IMR-90 (cell line): ENCODE measurements at regions not wholly inside any gene's neighbourhood (a gene's known extent, or its start where the extent isn't known, plus 50 kb on each side); places are given as distances from the start of the nearest gene placed in this dataset.

ENCODE experiments used
- ATAC-seq: fragments of 200-7000 bp; cut with Tn5 transposase; 2 replicates; pipeline ENCODE4 v1.9.1; 2020; ENCODE audit warnings: low read depth, mild to moderate bottlenecking, moderate library complexity
- BruUV-seq: library from RNA; stranded (reverse); fragments of 400-500 nt; replicated peaks from 2 replicates; lab custom pipeline; 2021; lab: Mats Ljungman, UMichigan
- CTCF ChIA-PET: fragments of 300-600 bp; formaldehyde crosslinking; extraction: SDS; loops from one replicate; lab custom pipeline; 2021; ENCODE audit warnings: antibody characterized with exemption; lab: Yijun Ruan, JAX
- POLR2A ChIA-PET: fragments of 300-600 bp; sonication (Branson Sonifier 250); formaldehyde crosslinking; loops from one replicate; lab custom pipeline; 2022; ENCODE audit warnings: antibody characterized with exemption; ENCODE audit not compliant: unreplicated experiment; lab: Charles Lee
- DNase-seq: peaks from one replicate; pipeline ENCODE4 v3.0.0; 2013
- H2AFZ ChIP-seq: replicated peaks from 2 replicates; pipeline ENCODE3; 2013; ENCODE audit warnings: low read length, mild to moderate bottlenecking; ENCODE audit not compliant: poor library complexity
- H2AK5ac ChIP-seq: 2 replicates; pipeline ENCODE4 v1.6.1; 2013; ENCODE audit warnings: low read depth, low read length, inconsistent platforms
- H2AK9ac ChIP-seq: replicated peaks from 2 replicates; pipeline ENCODE3; 2013; ENCODE audit warnings: mild to moderate bottlenecking, low read depth, low read length, moderate library complexity; ENCODE audit not compliant: poor library complexity
- H2BK120ac ChIP-seq: 2 replicates; pipeline ENCODE4 v1.6.1; 2013; ENCODE audit warnings: low read depth, low read length, inconsistent platforms
- H2BK15ac ChIP-seq: 3 replicates; pipeline ENCODE4 v1.6.1; 2013; ENCODE audit warnings: low read depth, low read length, inconsistent platforms
- H2BK20ac ChIP-seq: 2 replicates; pipeline ENCODE4 v1.6.1; 2013; ENCODE audit warnings: low read depth, mild to moderate bottlenecking, inconsistent platforms, low read length, moderate library complexity
- H2BK5ac ChIP-seq: 2 replicates; pipeline ENCODE4 v1.6.1; 2013; ENCODE audit warnings: mild to moderate bottlenecking, low read depth, low read length, inconsistent platforms; ENCODE audit not compliant: poor library complexity, severe bottlenecking
- H3K14ac ChIP-seq: replicated peaks from 2 replicates; pipeline ENCODE4 v1.6.1; 2013; ENCODE audit warnings: low read depth, low read length, inconsistent platforms
- H3K18ac ChIP-seq: 2 replicates; pipeline ENCODE4 v1.6.1; 2013; ENCODE audit warnings: low read depth, low read length, control low read depth
- H3K23ac ChIP-seq: 2 replicates; pipeline ENCODE4 v1.6.1; 2013; ENCODE audit warnings: low read depth, low read length, inconsistent platforms
- H3K27ac ChIP-seq: 2 replicates; pipeline ENCODE4 v1.5.1; 2013; ENCODE audit warnings: mild to moderate bottlenecking, control low read depth, low read length; ENCODE audit not compliant: insufficient read depth
- H3K27me3 ChIP-seq: 2 replicates; pipeline ENCODE4 v1.6.1; 2013; ENCODE audit warnings: low read length; ENCODE audit not compliant: control insufficient read depth, insufficient read depth
- H3K36me3 ChIP-seq: 2 replicates; pipeline ENCODE4 v1.6.1; 2013; ENCODE audit warnings: low read length, mixed read lengths; ENCODE audit not compliant: control insufficient read depth, insufficient read depth
- H3K4ac ChIP-seq: 2 replicates; pipeline ENCODE4 v1.6.1; 2013; ENCODE audit warnings: low read depth, low read length, inconsistent platforms
- H3K4me1 ChIP-seq: 2 replicates; pipeline ENCODE4 v1.6.1; 2013; ENCODE audit warnings: low read length, mixed read lengths; ENCODE audit not compliant: control insufficient read depth, insufficient read depth
- H3K4me2 ChIP-seq: 2 replicates; pipeline ENCODE4 v1.6.1; 2013; ENCODE audit warnings: low read depth, mild to moderate bottlenecking, control low read depth, low read length, moderate library complexity
- H3K4me3 ChIP-seq: 2 replicates; pipeline ENCODE4 v1.5.1; 2013; ENCODE audit warnings: low read depth, mild to moderate bottlenecking, control low read depth, low read length, moderate library complexity; ENCODE audit not compliant: insufficient read depth
- H3K56ac ChIP-seq: 2 replicates; pipeline ENCODE4 v1.6.1; 2013; ENCODE audit warnings: low read length, inconsistent platforms; ENCODE audit not compliant: insufficient read depth; ENCODE audit errors: extremely low read depth
- H3K79me1 ChIP-seq, 2 experiments: 2 replicates each; pipeline ENCODE4 v1.6.1; 2013; ENCODE audit warnings: low read length in 2 of 2, inconsistent platforms in 1 of 2, low read depth in 1 of 2
- H3K9ac ChIP-seq: 2 replicates; pipeline ENCODE4 v1.6.1; 2013; ENCODE audit warnings: low read depth, low read length, control low read depth
- H3K9me1 ChIP-seq: 2 replicates; pipeline ENCODE4 v1.6.1; 2013; ENCODE audit warnings: low read length, inconsistent platforms; ENCODE audit not compliant: insufficient read depth
- H3K9me3 ChIP-seq: 2 replicates; pipeline ENCODE4 v1.6.1; 2013; ENCODE audit warnings: low read length; ENCODE audit not compliant: control insufficient read depth, insufficient read depth
- H4K20me1 ChIP-seq: 2 replicates; pipeline ENCODE4 v1.6.1; 2013; ENCODE audit warnings: low read length, inconsistent platforms; ENCODE audit not compliant: insufficient read depth
- H4K5ac ChIP-seq: 2 replicates; pipeline ENCODE4 v1.6.1; 2013; ENCODE audit warnings: mild to moderate bottlenecking, low read depth, low read length, control low read depth
- H4K8ac ChIP-seq, 2 experiments: 2 replicates each; pipeline ENCODE4 v1.6.1; 2013; ENCODE audit warnings: low read depth in 2 of 2, low read length in 2 of 2, control low read depth in 1 of 2, inconsistent platforms in 1 of 2
- H4K91ac ChIP-seq: 2 replicates; pipeline ENCODE4 v1.6.1; 2013; ENCODE audit warnings: low read depth, low read length, inconsistent platforms; ENCODE audit not compliant: insufficient read depth
- BHLHE40 ChIP-seq: fragments of 150-350 bp; IDR thresholded peaks from 2 replicates; pipeline ENCODE4 v1.6.1; 2016; ENCODE audit warnings: mild to moderate bottlenecking, low read depth, low read length
- CEBPB ChIP-seq: IDR thresholded peaks from 2 replicates; pipeline ENCODE4 v1.6.1; 2012; ENCODE audit warnings: low read depth, low read length, improper control_type of control experiment
- CHD1 ChIP-seq: IDR thresholded peaks from 2 replicates; pipeline ENCODE4 v1.6.1; 2012; ENCODE audit warnings: low read depth, low read length, improper control_type of control experiment
- FOS ChIP-seq: fragments of 150-350 bp; IDR thresholded peaks from 2 replicates; pipeline ENCODE4 v1.6.1; 2016; ENCODE audit warnings: low read depth, low read length
- MAFK ChIP-seq: IDR thresholded peaks from 2 replicates; pipeline ENCODE4 v1.6.1; 2012; ENCODE audit warnings: low read depth, low read length, improper control_type of control experiment
- MAZ ChIP-seq: IDR thresholded peaks from 2 replicates; pipeline ENCODE4 v1.6.1; 2012; ENCODE audit warnings: low read depth, mild to moderate bottlenecking, low read length, improper control_type of control experiment, moderate library complexity, borderline replicate concordance
- MXI1 ChIP-seq: IDR thresholded peaks from 2 replicates; pipeline ENCODE4 v1.6.1; 2012; ENCODE audit warnings: low read depth, mild to moderate bottlenecking, low read length, moderate library complexity, borderline replicate concordance
- NFE2L2 ChIP-seq: fragments of 150-350 bp; IDR thresholded peaks from 2 replicates; pipeline ENCODE4 v1.6.1; 2016; ENCODE audit warnings: low read depth, mild to moderate bottlenecking, low read length
- POLR2A ChIP-seq: IDR thresholded peaks from 2 replicates; pipeline ENCODE4 v1.6.1; 2012; ENCODE audit warnings: mild to moderate bottlenecking, low read depth, low read length
- RCOR1 ChIP-seq: IDR thresholded peaks from 2 replicates; pipeline ENCODE4 v1.6.1; 2012; ENCODE audit warnings: mild to moderate bottlenecking, low read length, improper control_type of control experiment; ENCODE audit not compliant: insufficient replicate concordance
- RFX5 ChIP-seq: IDR thresholded peaks from 2 replicates; pipeline ENCODE4 v1.8.0; 2012; ENCODE audit warnings: low read depth, mild to moderate bottlenecking, low read length, moderate library complexity
- SMC3 ChIP-seq: fragments of 150-350 bp; IDR thresholded peaks from 2 replicates; pipeline ENCODE4 v1.6.1; 2016; ENCODE audit warnings: low read depth, mild to moderate bottlenecking, antibody characterized with exemption, low read length, moderate library complexity
- WGBS, 2 experiments: methylation state at CpG; one replicate each; pipeline versions ENCODE4 v1.1.5 to v1.1.7; 2013; ENCODE audit warnings: missing lambda C conversion rate in 2 of 2; ENCODE audit not compliant: insufficient read length in 1 of 2; ENCODE audit errors: extremely low coverage in 2 of 2; 5-methylcytosine and 5-hydroxymethylcytosine counted together
- dilution Hi-C: fragments of 300-500 bp; cut with HindIII; formaldehyde crosslinking; loops from one replicate; pipeline ENCODE4 v1.14.3; 2018; ENCODE audit warnings: low sequenced_read_pairs; ENCODE audit not compliant: unreplicated experiment
- in situ Hi-C: fragments of 300-500 bp; cut with MboI; formaldehyde crosslinking; loops from 3 replicates; pipeline ENCODE4 v1.14.3; 2019; ENCODE audit warnings: low sequenced_read_pairs, inconsistent platforms, mixed read lengths
- intact Hi-C: fragments of 100-400 bp; cut with micrococcal nuclease; formaldehyde crosslinking; loops from 2 replicates; pipeline ENCODE4 v1.10.0; 2022
- TF ChIP-seq, protein P1 (sequence below): conservative IDR thresholded peaks from 2 replicates; pipeline ENCODE4 v1.5.1; 2012; ENCODE audit warnings: mild to moderate bottlenecking, low read depth, low read length, improper control_type of control experiment
- TF ChIP-seq, protein P2 (sequence below): fragments of 150-350 bp; IDR thresholded peaks from 2 replicates; pipeline ENCODE4 v1.6.1; 2016; ENCODE audit warnings: low read depth, mild to moderate bottlenecking, low read length, moderate library complexity, borderline replicate concordance
- TF ChIP-seq, protein P3 (sequence below): fragments of 150-350 bp; IDR thresholded peaks from 2 replicates; pipeline ENCODE4 v1.6.1; 2017; ENCODE audit warnings: mild to moderate bottlenecking, antibody characterized with exemption, low read length, low read depth

DNA sequence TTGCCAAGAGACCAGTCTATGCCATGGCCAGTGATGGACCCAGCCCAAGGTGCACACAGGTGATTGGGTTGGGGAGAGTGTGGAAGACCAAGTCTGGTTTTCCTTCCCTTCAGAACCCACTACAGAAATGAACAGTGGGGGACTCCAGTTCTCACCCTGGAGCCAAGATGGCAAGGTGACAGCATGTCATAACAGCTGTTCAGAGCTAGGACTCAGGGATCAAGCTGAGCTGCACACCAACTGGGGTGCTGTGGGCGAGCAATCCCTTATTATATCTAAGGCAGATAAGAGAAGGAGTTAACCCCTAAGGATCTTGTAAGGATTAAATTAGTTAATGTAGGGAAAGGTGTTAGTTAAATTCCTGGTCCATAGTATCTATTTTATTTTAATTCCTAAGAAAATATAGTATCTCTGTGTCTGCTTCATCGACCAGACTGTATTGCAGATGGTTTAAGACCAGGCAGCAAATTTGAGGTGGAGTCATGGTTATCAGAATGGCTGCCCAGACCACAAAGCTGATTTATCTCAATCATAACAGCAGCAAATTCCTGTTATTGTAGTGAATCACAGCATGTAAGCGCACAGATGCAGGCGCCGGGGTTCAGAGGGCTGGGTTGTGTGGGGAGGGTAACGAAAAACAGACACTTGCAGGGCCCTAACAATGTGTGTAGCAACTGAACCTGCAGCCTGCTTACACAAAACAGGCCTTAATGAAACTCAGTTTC is 208.7 kb upstream of the ZNF32 start:
- POLR2A ChIA-PET = no interaction called here
- Histone ChIP-seq H4K8ac (peak overlapping the region; percentile 26 to 61; a peak in 3 of 4 replicates), H2AFZ (no peak overlapping the region), H3K4me3 (no peak overlapping the region), H2BK5ac (peak overlapping the region; percentile 78), H3K9ac (no peak overlapping the region), H2BK15ac (peak overlapping the region; percentile 85; the same call in 2 of the 3 replicates), H3K9me3 (no peaks in the 10 kb centered on the region), H2AK9ac (peak overlapping the region; percentile 79), H3K14ac (peak overlapping the region; percentile 66; the same call in 1 of the 2 replicates), H3K4ac (peak overlapping the region; percentile 90), H3K79me1 (no peaks in the 10 kb centered on the region), H2BK120ac (peak overlapping the region; percentile 89), H3K4me2 (no peak overlapping the region; the same call in 1 of the 2 replicates), H2BK20ac (peak overlapping the region; percentile 83), H3K36me3 (no peaks in the 10 kb centered on the region), H4K20me1 (no peaks in the 10 kb centered on the region), H3K9me1 (peaks cover 4% of the 10 kb centered on the region; the same call in 1 of the 2 replicates), H3K27me3 (no peaks in the 10 kb centered on the region), H4K91ac (peak overlapping the region; percentile 90), H3K27ac (peak overlapping the region; percentile 41), H3K23ac (peak overlapping the region; percentile 39), H3K4me1 (peaks cover 6% of the 10 kb centered on the region), H3K18ac (peak overlapping the region; percentile 48), H3K56ac (no peak overlapping the region), H2AK5ac (peak overlapping the region; percentile 93), H4K5ac (peak overlapping the region; percentile 44; the same call in 1 of the 2 replicates)
- no CpG with 5 or more reads among the region's 6 CpGs for WGBS, 2 experiments
- peak; percentile 95 for DNase-seq
- dilution Hi-C loops (no loop called here), intact Hi-C loops (no loop called here), in situ Hi-C loops (no loop called here)
- peak; percentile 84 for ATAC-seq
- BruUV-seq = no TSS peak
- CTCF ChIA-PET = no interaction called here
- TF ChIP-seq FOS = peak; percentile 88
- TF ChIP-seq NFE2L2 = no peak
- TF ChIP-seq POLR2A = no peak
- no peak for TF ChIP-seq MXI1
- no peak for TF ChIP-seq RFX5
- no peak for TF ChIP-seq CHD1
- peak; percentile 96 for TF ChIP-seq RCOR1
- peak; percentile 77 for TF ChIP-seq BHLHE40
- TF ChIP-seq, protein P1, sequence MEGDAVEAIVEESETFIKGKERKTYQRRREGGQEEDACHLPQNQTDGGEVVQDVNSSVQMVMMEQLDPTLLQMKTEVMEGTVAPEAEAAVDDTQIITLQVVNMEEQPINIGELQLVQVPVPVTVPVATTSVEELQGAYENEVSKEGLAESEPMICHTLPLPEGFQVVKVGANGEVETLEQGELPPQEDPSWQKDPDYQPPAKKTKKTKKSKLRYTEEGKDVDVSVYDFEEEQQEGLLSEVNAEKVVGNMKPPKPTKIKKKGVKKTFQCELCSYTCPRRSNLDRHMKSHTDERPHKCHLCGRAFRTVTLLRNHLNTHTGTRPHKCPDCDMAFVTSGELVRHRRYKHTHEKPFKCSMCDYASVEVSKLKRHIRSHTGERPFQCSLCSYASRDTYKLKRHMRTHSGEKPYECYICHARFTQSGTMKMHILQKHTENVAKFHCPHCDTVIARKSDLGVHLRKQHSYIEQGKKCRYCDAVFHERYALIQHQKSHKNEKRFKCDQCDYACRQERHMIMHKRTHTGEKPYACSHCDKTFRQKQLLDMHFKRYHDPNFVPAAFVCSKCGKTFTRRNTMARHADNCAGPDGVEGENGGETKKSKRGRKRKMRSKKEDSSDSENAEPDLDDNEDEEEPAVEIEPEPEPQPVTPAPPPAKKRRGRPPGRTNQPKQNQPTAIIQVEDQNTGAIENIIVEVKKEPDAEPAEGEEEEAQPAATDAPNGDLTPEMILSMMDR = no peak
- no peak for TF ChIP-seq MAZ
- TF ChIP-seq SMC3 = 0 out of 2 replicates have a peak, but pooled peaks have one; percentile 22
- TF ChIP-seq, protein P2, sequence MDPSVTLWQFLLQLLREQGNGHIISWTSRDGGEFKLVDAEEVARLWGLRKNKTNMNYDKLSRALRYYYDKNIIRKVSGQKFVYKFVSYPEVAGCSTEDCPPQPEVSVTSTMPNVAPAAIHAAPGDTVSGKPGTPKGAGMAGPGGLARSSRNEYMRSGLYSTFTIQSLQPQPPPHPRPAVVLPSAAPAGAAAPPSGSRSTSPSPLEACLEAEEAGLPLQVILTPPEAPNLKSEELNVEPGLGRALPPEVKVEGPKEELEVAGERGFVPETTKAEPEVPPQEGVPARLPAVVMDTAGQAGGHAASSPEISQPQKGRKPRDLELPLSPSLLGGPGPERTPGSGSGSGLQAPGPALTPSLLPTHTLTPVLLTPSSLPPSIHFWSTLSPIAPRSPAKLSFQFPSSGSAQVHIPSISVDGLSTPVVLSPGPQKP = no peak
- TF ChIP-seq CEBPB = peak; percentile 40; the same call in 1 of the 2 replicates
- TF ChIP-seq, protein P3, sequence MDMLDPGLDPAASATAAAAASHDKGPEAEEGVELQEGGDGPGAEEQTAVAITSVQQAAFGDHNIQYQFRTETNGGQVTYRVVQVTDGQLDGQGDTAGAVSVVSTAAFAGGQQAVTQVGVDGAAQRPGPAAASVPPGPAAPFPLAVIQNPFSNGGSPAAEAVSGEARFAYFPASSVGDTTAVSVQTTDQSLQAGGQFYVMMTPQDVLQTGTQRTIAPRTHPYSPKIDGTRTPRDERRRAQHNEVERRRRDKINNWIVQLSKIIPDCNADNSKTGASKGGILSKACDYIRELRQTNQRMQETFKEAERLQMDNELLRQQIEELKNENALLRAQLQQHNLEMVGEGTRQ = no peak
- peak; percentile 49; the same call in 1 of the 2 replicates for TF ChIP-seq MAFK
